Breast epithelium (tissue), 3 donors: ENCODE measurements at regions not wholly inside any gene's neighbourhood (a gene's known extent, or its start where the extent isn't known, plus 50 kb on each side); places are given as distances from the start of the nearest gene placed in this dataset.

Source experiments
- POLR2A ChIP-seq: fragments of 450-650 bp; IDR thresholded peaks from one replicate; pipeline ENCODE4 v1.6.1; 2016; ENCODE audit warnings: antibody characterized with exemption, mild to moderate bottlenecking, moderate library complexity
- POLR2AphosphoS5 ChIP-seq, 3 donors: sonication (generic); formaldehyde crosslinking; IDR thresholded peaks; one replicate each; pipeline ENCODE4 v1.6.1; 2017; ENCODE audit warnings: antibody characterized with exemption in 3 of 3
- TF ChIP-seq, protein P1 (sequence below), 3 donors: fragments of 450-650 bp; IDR thresholded peaks; one replicate each; pipeline ENCODE4 v1.5.1; 2016 to 2017; ENCODE audit warnings: antibody characterized with exemption in 3 of 3, mild to moderate bottlenecking in 3 of 3, moderate library complexity in 3 of 3

GRCh38 chr6:106844930-106845329, 129.6 kb downstream of the CD24 start:
- TF ChIP-seq, protein P1, sequence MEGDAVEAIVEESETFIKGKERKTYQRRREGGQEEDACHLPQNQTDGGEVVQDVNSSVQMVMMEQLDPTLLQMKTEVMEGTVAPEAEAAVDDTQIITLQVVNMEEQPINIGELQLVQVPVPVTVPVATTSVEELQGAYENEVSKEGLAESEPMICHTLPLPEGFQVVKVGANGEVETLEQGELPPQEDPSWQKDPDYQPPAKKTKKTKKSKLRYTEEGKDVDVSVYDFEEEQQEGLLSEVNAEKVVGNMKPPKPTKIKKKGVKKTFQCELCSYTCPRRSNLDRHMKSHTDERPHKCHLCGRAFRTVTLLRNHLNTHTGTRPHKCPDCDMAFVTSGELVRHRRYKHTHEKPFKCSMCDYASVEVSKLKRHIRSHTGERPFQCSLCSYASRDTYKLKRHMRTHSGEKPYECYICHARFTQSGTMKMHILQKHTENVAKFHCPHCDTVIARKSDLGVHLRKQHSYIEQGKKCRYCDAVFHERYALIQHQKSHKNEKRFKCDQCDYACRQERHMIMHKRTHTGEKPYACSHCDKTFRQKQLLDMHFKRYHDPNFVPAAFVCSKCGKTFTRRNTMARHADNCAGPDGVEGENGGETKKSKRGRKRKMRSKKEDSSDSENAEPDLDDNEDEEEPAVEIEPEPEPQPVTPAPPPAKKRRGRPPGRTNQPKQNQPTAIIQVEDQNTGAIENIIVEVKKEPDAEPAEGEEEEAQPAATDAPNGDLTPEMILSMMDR (IDR thresholded peaks at IDR 0.05) = no peak
- TF ChIP-seq POLR2AphosphoS5 (IDR thresholded peaks at IDR 0.05) = no peak
- TF ChIP-seq POLR2A = no peak
